MM.1S (cell line): ENCODE measurements at regions not wholly inside any gene's neighbourhood (a gene's known extent, or its start where the extent isn't known, plus 50 kb on each side); places are given as distances from the start of the nearest gene placed in this dataset.

Experiments
- CTCF ChIP-seq: fragments of 300-600 bp; sonication (generic); IDR thresholded peaks from 2 replicates; pipeline ENCODE4 v1.5.1; 2016; ENCODE audit warnings: antibody characterized with exemption, low read length, mixed read lengths
- EZH2phosphoT487 ChIP-seq: fragments of 300-600 bp; sonication (generic); IDR thresholded peaks from 2 replicates; pipeline ENCODE4 v1.6.1; 2018; ENCODE audit warnings: antibody characterized with exemption, low read length

DNA sequence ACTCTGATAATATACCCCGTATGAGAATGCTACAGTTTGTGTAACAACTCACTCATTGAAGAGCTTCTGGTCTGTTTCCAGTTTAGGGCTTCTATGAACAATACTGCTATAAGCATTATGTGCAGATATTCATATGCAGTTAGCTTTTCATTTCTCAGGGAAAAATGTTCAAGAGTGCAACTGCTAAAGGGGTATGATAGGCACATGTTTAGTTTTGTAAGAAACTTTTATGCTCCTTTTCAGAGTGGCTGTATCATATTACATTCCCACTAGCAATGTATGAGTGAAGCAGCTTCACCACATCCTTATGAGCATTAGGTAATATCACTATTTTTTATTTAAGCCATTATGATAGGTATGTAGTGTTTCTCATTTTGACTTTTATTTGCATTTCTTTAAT lies 182.6 kb upstream of the CXCL12 start:
- TF ChIP-seq CTCF, result no peak
- no peak for TF ChIP-seq EZH2phosphoT487
